Pancreas (tissue), 10 donors: ENCODE measurements at regions not wholly inside any gene's neighbourhood (a gene's known extent, or its start where the extent isn't known, plus 50 kb on each side); places are given as distances from the start of the nearest gene placed in this dataset.

Experiments used
- ATAC-seq, 4 donors: fragments of 200-7000 bp; cut with Tn5 transposase; one replicate each; pipeline versions ENCODE4 v1.8.0 to v1.9.1; 2020; ENCODE audit warnings: mild to moderate bottlenecking in 4 of 4, moderate library complexity in 4 of 4
- DNase-seq, 6 donors: peaks; one replicate each; pipeline ENCODE4 v3.0.0-alpha.2; 2020
- FAIRE-seq: peaks from 2 replicates; lab custom pipeline; 2012; peaks lifted over from hg19 to GRCh38; lab: Jason Lieb, UNC
- H3K27ac ChIP-seq, 4 donors: fragments of 200-600 bp; sonication (generic); 1 replicate in 3 of 4; 2 replicates in 1 of 4; pipeline versions ENCODE4 v1.5.0 to v1.8.0; 2020
- H3K27me3 ChIP-seq, 4 donors: fragments of 200-600 bp; one replicate each; pipeline ENCODE4 v1.8.0; 2021
- H3K36me3 ChIP-seq, 3 donors: fragments of 200-600 bp; sonication (generic) in 1 of 3; one replicate each; pipeline versions ENCODE4 v1.5.0 to v1.8.0; 2020 to 2021
- H3K4me1 ChIP-seq, 3 donors: fragments of 200-600 bp; one replicate each; pipeline ENCODE4 v1.8.0; 2021
- H3K4me3 ChIP-seq, 4 donors: fragments of 200-600 bp; sonication (generic) in 2 of 4; one replicate each; pipeline versions ENCODE4 v1.5.0 to v1.8.0; 2020 to 2021
- H3K9me3 ChIP-seq, 4 donors: fragments of 200-600 bp; one replicate each; pipeline ENCODE4 v1.8.0; 2021
- WGBS, 2 donors: extraction: QIAGEN DNeasy Blood & Tissue Kit; methylation state at CpG; one replicate each; pipeline ENCODE4 v1.1.7; 2013; 5-methylcytosine and 5-hydroxymethylcytosine counted together
- intact Hi-C, 3 donors: fragments of 100-400 bp; cut with DNase I; formaldehyde crosslinking; loops; one replicate each; pipeline versions ENCODE4 v1.11.1 to v1.14.2; 2022
- TF ChIP-seq, protein P1 (sequence below), 4 donors: fragments of 200-600 bp; sonication (generic) in 3 of 4; IDR thresholded peaks; one replicate each; pipeline versions ENCODE4 v1.5.0 to v1.8.0; 2021; ENCODE audit warnings: antibody characterized with exemption in 4 of 4
- donor health status: healthy with polysubstance abuse.
- donor health status: DM: no; HTN: no; CAD: no; lungs with moderate emphysema.
- donor health status: DM: no; HTN: no; CAD: no.
- donor health status: control.
- donor health status: control.
- donor health status: Bipolar disorder and iron deficiency.
- donor health status: DM: yes; HTN: yes; CAD: no.
- donor health status: DM: no; HTN: no; CAD: no.
- donor health status: DM: no; HTN: no; CAD: no.
- donor health status: DM: yes; HTN: yes; CAD: no.

GRCh38 chr7:42692621-42693020 is 219.2 kb downstream of the C7orf25 start:
- Histone ChIP-seq H3K4me1 (peaks cover 0 to 9% (median 3%) of the 10 kb centered on the region in 3 donors), H3K27ac (no peak overlapping the region), H3K4me3 (no peak overlapping the region), H3K27me3 (no peaks in the 10 kb centered on the region), H3K9me3 (no peaks in the 10 kb centered on the region), H3K36me3 (no peaks in the 10 kb centered on the region)
- FAIRE-seq (no peak), DNase-seq (no peak), ATAC-seq (no peak)
- 55 to 64% methylated on average over 5 of the region's 5 CpGs for WGBS, 2 donors
- intact Hi-C loops, result no loop called here
- TF ChIP-seq, protein P1, sequence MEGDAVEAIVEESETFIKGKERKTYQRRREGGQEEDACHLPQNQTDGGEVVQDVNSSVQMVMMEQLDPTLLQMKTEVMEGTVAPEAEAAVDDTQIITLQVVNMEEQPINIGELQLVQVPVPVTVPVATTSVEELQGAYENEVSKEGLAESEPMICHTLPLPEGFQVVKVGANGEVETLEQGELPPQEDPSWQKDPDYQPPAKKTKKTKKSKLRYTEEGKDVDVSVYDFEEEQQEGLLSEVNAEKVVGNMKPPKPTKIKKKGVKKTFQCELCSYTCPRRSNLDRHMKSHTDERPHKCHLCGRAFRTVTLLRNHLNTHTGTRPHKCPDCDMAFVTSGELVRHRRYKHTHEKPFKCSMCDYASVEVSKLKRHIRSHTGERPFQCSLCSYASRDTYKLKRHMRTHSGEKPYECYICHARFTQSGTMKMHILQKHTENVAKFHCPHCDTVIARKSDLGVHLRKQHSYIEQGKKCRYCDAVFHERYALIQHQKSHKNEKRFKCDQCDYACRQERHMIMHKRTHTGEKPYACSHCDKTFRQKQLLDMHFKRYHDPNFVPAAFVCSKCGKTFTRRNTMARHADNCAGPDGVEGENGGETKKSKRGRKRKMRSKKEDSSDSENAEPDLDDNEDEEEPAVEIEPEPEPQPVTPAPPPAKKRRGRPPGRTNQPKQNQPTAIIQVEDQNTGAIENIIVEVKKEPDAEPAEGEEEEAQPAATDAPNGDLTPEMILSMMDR (IDR thresholded peaks at IDR 0.05), result no peak

- DNase-seq (no peak), ATAC-seq (peak in 3 of 4 donors; percentile 43 to 59 (median 49)), FAIRE-seq (no peak)
- WGBS, 2 donors, result 53 to 54% methylated on average over 11 of the region's 11 CpGs
- Histone ChIP-seq H3K27ac (no peak overlapping the region), H3K27me3 (no peaks in the 10 kb centered on the region), H3K36me3 (no peaks in the 10 kb centered on the region), H3K4me3 (no peak overlapping the region), H3K4me1 (peaks cover 0 to 9% (median 3%) of the 10 kb centered on the region in 3 donors), H3K9me3 (no peaks in the 10 kb centered on the region)
- intact Hi-C loops, result no loop called here
- TF ChIP-seq, protein P1 (IDR thresholded peaks at IDR 0.05), result peak in 1 of 4 donors; percentile 11
These were observed 220.9 kb downstream of the C7orf25 start for GRCh38 chr7:42690794-42691639.

DNA sequence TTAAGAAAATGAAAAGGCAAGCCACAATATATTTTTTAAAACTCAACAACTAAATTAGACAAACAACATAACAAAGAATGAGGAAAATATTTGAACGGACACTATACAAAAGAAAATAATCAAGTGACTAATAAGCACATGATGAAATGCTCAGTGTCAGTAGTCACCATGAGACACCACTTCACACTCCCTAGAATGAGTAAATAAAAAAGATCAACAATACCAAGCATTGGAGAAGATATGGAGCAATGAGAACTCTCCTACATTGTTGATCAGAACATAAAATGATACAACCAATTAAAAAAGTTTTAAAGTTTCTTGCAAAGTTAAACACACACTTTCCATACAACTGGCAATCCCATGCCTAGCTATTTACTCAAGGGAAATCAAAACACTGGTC is 222.2 kb downstream of the C7orf25 start:
- H3K27ac ChIP-seq, result no peak overlapping the region
- TF ChIP-seq, protein P1 (IDR thresholded peaks at IDR 0.05), result no peak
- DNase-seq (no peak), ATAC-seq (no peak), FAIRE-seq (no peak)
- no peaks in the 10 kb centered on the region for H3K27me3 ChIP-seq
- peaks cover 0 to 3% (median 1%) of the 10 kb centered on the region in 3 donors for H3K4me1 ChIP-seq
- intact Hi-C loops, result no loop called here
- H3K9me3 ChIP-seq, result no peaks in the 10 kb centered on the region
- H3K36me3 ChIP-seq, result no peaks in the 10 kb centered on the region
- WGBS, 2 donors, result 80 to 85% methylated on average over 1 of the region's 1 CpG
- H3K4me3 ChIP-seq, result no peak overlapping the region

DNA sequence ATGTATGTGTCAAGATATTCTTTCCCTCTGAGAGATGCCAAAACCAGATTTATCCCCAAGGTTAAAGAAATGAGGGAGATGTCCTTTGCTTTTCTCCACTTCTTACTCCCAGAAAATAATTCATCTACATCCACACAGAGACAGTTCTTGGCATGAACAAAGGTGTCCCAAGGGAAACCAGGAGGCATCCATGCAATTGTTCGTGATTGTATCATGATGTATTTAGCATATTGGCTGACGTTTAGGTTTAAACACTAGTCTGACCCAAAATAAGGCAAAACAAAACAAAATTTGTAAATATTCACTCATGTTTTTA is 223.9 kb downstream of the C7orf25 start:
- no peak overlapping the region for H3K4me3 ChIP-seq
- H3K4me1 ChIP-seq, result no peaks in the 10 kb centered on the region
- intact Hi-C loops, result no loop called here
- TF ChIP-seq, protein P1 (IDR thresholded peaks at IDR 0.05), result no peak
- ATAC-seq (no peak), FAIRE-seq (no peak), DNase-seq (no peak)
- H3K9me3 ChIP-seq, result no peaks in the 10 kb centered on the region
- H3K27ac ChIP-seq, result no peak overlapping the region
- no peaks in the 10 kb centered on the region for H3K27me3 ChIP-seq
- 61 to 69% methylated on average over 2 of the region's 2 CpGs for WGBS, 2 donors
- no peaks in the 10 kb centered on the region for H3K36me3 ChIP-seq
